Breast epithelium (tissue), 4 donors: ENCODE measurements at regions not wholly inside any gene's neighbourhood (a gene's known extent, or its start where the extent isn't known, plus 50 kb on each side); places are given as distances from the start of the nearest gene placed in this dataset.
"Not testable (repeated sequence)": the region's sequence is repeated elsewhere in the genome, so short reads cannot be mapped to it uniquely, and the experiment has no call there.

Experiments used
- DNase-seq, 2 donors: peaks; one replicate each; pipeline ENCODE4 v3.0.0-alpha.2; 2019; ENCODE audit warnings: low spot score in 2 of 2
- H3K27ac ChIP-seq, 2 donors: fragments of 200-600 bp; sonication (generic) in 1 of 2; one replicate each; pipeline ENCODE4 v1.5.1; 2016 to 2019; ENCODE audit warnings: mild to moderate bottlenecking in 1 of 2
- H3K27me3 ChIP-seq, 2 donors: fragments of 200-600 bp; sonication (generic) in 1 of 2; one replicate each; pipeline versions ENCODE4 v1.5.1 to v1.6.0; 2017 to 2019; ENCODE audit warnings: control low read depth in 1 of 2, mild to moderate bottlenecking in 1 of 2
- H3K36me3 ChIP-seq: fragments of 200-600 bp; one replicate; pipeline ENCODE4 v1.5.1; 2019
- H3K4me1 ChIP-seq, 2 donors: fragments of 200-600 bp; sonication (generic); one replicate each; pipeline ENCODE4 v1.5.1; 2016 to 2019; ENCODE audit warnings: control low read depth in 1 of 2
- H3K4me3 ChIP-seq, 3 donors: fragments of 200-600 bp; sonication (generic); 1 replicate in 2 of 3; 2 replicates in 1 of 3; pipeline ENCODE4 v1.5.1; 2016 to 2019; ENCODE audit warnings: mild to moderate bottlenecking in 3 of 3, moderate library complexity in 2 of 3
- H3K9me3 ChIP-seq, 2 donors: fragments of 200-600 bp; sonication (generic) in 1 of 2; one replicate each; pipeline ENCODE4 v1.5.1; 2016 to 2019; ENCODE audit warnings: control low read depth in 1 of 2
- CTCF ChIP-seq, 3 donors: fragments of 450-650 bp; IDR thresholded peaks; one replicate each; pipeline ENCODE4 v1.5.1; 2016 to 2017; ENCODE audit warnings: antibody characterized with exemption in 3 of 3, mild to moderate bottlenecking in 3 of 3, moderate library complexity in 3 of 3
- POLR2A ChIP-seq: fragments of 450-650 bp; IDR thresholded peaks from one replicate; pipeline ENCODE4 v1.6.1; 2016; ENCODE audit warnings: antibody characterized with exemption, mild to moderate bottlenecking, moderate library complexity
- POLR2AphosphoS5 ChIP-seq, 3 donors: sonication (generic); formaldehyde crosslinking; IDR thresholded peaks; one replicate each; pipeline ENCODE4 v1.6.1; 2017; ENCODE audit warnings: antibody characterized with exemption in 3 of 3
- intact Hi-C: fragments of 100-400 bp; cut with DNase I; formaldehyde crosslinking; loops from one replicate; pipeline ENCODE4 v1.15.1; 2023; ENCODE audit warnings: low total_unique reads

GRCh38 chr4:114121221-114121620, 141.8 kb upstream of the ARSJ start:
- intact Hi-C loops: no loop called here
- H3K4me3 ChIP-seq: no peak overlapping the region
- H3K4me1 ChIP-seq: no peaks in the 10 kb centered on the region
- no peaks in the 10 kb centered on the region for H3K27me3 ChIP-seq
- H3K9me3 ChIP-seq: no peaks in the 10 kb centered on the region
- H3K27ac ChIP-seq: no peak overlapping the region
- no peaks in the 10 kb centered on the region for H3K36me3 ChIP-seq
- TF ChIP-seq CTCF (IDR thresholded peaks at IDR 0.05): no peak
- no peak for TF ChIP-seq POLR2AphosphoS5 (IDR thresholded peaks at IDR 0.05)
- no peak for TF ChIP-seq POLR2A
- DNase-seq: no peak

- no peak overlapping the region for H3K27ac ChIP-seq
- no peak overlapping the region for H3K4me3 ChIP-seq
- no peaks in the 10 kb centered on the region for H3K9me3 ChIP-seq
- DNase-seq: no peak
- H3K27me3 ChIP-seq: no peaks in the 10 kb centered on the region
- no peaks in the 10 kb centered on the region for H3K4me1 ChIP-seq
- no peaks in the 10 kb centered on the region for H3K36me3 ChIP-seq
- TF ChIP-seq CTCF (IDR thresholded peaks at IDR 0.05) (no peak), POLR2A (no peak), POLR2AphosphoS5 (IDR thresholded peaks at IDR 0.05) (no peak)
- intact Hi-C loops: no loop called here
Measured at GRCh38 chr4:114132199-114132598, 152.8 kb upstream of the ARSJ start.

- H3K36me3 ChIP-seq: no peaks in the 10 kb centered on the region
- H3K4me3 ChIP-seq: no peak overlapping the region
- no peaks in the 10 kb centered on the region for H3K27me3 ChIP-seq
- no peaks in the 10 kb centered on the region for H3K4me1 ChIP-seq
- TF ChIP-seq POLR2A: no peak
- no peak for DNase-seq
- H3K9me3 ChIP-seq: no peaks in the 10 kb centered on the region
- H3K27ac ChIP-seq: no peak overlapping the region
- intact Hi-C loops: no loop called here
Measured at GRCh38 chr4:114132830-114133229, 153.4 kb upstream of the ARSJ start.

GRCh38 chr4:114136069-114136468, 156.6 kb upstream of the ARSJ start:
- Histone ChIP-seq H3K27ac (no peak overlapping the region), H3K9me3 (no peaks in the 10 kb centered on the region), H3K4me3 (no peak overlapping the region), H3K27me3 (no peaks in the 10 kb centered on the region), H3K36me3 (no peaks in the 10 kb centered on the region), H3K4me1 (no peaks in the 10 kb centered on the region)
- DNase-seq: no peak
- intact Hi-C loops: no loop called here
- no peak for TF ChIP-seq CTCF (IDR thresholded peaks at IDR 0.05)
- no peak for TF ChIP-seq POLR2AphosphoS5 (IDR thresholded peaks at IDR 0.05)
- no peak for TF ChIP-seq POLR2A

GRCh38 chr4:114137984-114138383, 158.5 kb upstream of the ARSJ start:
- intact Hi-C loops: no loop called here
- Histone ChIP-seq H3K4me3 (no peak overlapping the region), H3K27me3 (no peaks in the 10 kb centered on the region), H3K4me1 (no peaks in the 10 kb centered on the region), H3K36me3 (no peaks in the 10 kb centered on the region), H3K9me3 (no peaks in the 10 kb centered on the region), H3K27ac (no peak overlapping the region)
- DNase-seq: no peak
- TF ChIP-seq POLR2AphosphoS5 (IDR thresholded peaks at IDR 0.05) (no peak), POLR2A (no peak), CTCF (IDR thresholded peaks at IDR 0.05) (no peak)

- intact Hi-C loops: no loop called here
- no peak for DNase-seq
- no peak for TF ChIP-seq POLR2A
- TF ChIP-seq POLR2AphosphoS5 (IDR thresholded peaks at IDR 0.05): no peak
- no peaks in the 10 kb centered on the region for H3K9me3 ChIP-seq
- H3K27me3 ChIP-seq: no peaks in the 10 kb centered on the region
- no peaks in the 10 kb centered on the region for H3K4me1 ChIP-seq
- no peaks in the 10 kb centered on the region for H3K36me3 ChIP-seq
- H3K4me3 ChIP-seq: no peak overlapping the region
- no peak overlapping the region for H3K27ac ChIP-seq
Measured at GRCh38 chr4:114146947-114147618, 167.6 kb upstream of the ARSJ start.

- H3K27ac ChIP-seq, H3K4me3 ChIP-seq, H3K36me3 ChIP-seq, H3K27me3 ChIP-seq, intact Hi-C loops, DNase-seq, H3K9me3 ChIP-seq, H3K4me1 ChIP-seq: not testable (repeated sequence)
Measured at GRCh38 chr4:114147619-114148208, 168.3 kb upstream of the ARSJ start.

- H3K9me3 ChIP-seq, H3K4me3 ChIP-seq, intact Hi-C loops, H3K27me3 ChIP-seq, H3K27ac ChIP-seq, DNase-seq, H3K4me1 ChIP-seq, H3K36me3 ChIP-seq: not testable (repeated sequence)
Measured at GRCh38 chr4:114148372-114149070, 169.1 kb upstream of the ARSJ start.
